ENCODE measurements at regions not wholly inside any gene's neighbourhood (a gene's known extent, or its start where the extent isn't known, plus 50 kb on each side); places are given as distances from the start of the nearest gene placed in this dataset.

DNA sequence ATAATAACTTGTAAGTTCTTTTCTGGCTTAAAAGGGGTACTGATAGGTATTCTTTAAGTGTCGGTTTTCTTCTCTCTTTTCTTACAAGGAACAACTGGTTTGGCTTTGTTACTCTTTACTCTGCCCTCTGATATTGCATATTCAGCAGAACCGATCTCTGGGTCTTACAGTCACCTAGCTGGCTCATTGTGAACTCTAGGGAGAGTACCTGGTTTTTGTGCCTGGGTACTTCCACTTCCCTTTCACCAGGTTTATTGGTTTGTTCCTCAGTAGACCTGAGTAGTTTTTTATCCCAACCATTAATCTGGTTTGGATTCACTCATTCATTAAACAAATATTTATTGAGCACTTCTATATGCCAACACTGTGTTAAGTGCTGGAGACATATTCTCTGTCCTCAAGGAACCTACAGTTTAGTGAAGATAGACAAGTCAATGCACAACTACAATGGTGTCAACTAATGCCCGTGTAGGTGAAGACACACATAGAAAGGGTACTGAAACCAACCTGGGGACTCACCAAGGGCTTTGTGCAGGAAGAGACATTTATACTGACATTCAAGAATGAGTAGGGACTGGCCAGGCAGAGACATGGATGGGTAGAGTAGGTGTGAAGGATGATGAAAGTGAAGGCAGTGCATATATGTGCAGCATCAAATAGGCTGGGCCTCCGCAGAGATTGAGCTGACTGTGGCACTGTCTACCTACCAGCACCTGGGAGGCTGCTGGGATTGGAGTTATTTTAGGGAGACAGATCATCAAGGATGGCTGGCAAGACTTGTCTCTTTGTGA lies 348.8 kb upstream of the C11orf87 start:
- Histone ChIP-seq H3K4me3 (no peak overlapping the region), H3K9me3 (no peaks in the 10 kb centered on the region), H3K4me1 (peaks cover 0 to 9% of the 10 kb centered on the region in 2 donors), H3K27ac (peak overlapping the region in 1 of 2 donors; percentile 60), H3K36me3 (no peaks in the 10 kb centered on the region), H3K27me3 (no peaks in the 10 kb centered on the region)
- no peak for DNase-seq (ENCODE audit: low spot score in 2 of 2)
- TF ChIP-seq, protein P1, sequence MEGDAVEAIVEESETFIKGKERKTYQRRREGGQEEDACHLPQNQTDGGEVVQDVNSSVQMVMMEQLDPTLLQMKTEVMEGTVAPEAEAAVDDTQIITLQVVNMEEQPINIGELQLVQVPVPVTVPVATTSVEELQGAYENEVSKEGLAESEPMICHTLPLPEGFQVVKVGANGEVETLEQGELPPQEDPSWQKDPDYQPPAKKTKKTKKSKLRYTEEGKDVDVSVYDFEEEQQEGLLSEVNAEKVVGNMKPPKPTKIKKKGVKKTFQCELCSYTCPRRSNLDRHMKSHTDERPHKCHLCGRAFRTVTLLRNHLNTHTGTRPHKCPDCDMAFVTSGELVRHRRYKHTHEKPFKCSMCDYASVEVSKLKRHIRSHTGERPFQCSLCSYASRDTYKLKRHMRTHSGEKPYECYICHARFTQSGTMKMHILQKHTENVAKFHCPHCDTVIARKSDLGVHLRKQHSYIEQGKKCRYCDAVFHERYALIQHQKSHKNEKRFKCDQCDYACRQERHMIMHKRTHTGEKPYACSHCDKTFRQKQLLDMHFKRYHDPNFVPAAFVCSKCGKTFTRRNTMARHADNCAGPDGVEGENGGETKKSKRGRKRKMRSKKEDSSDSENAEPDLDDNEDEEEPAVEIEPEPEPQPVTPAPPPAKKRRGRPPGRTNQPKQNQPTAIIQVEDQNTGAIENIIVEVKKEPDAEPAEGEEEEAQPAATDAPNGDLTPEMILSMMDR (IDR thresholded peaks at IDR 0.05) = no peak
- intact Hi-C loops (cut with DNase I) = no loop called here

DNA sequence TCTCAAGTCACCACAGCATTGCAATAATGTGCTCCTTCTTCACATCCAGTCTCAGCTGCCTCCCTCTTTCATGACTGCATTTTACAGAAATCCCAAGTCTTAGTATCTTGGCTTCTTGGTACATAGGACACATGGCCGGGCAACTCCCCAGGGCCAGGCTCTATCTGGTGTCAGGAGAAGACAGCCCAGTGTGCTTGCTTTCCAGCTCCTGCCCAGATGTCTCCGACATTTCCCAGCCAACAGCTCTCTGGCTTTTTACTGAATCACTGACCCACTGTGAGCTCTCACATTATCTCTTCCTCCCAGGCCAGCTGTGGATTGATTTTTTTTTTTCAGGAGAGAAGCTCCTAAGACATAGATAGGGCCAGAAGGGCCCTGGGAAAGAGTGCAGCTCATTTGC lies 346.0 kb upstream of the C11orf87 start:
- Histone ChIP-seq H3K9me3 (no peaks in the 10 kb centered on the region), H3K4me1 (peaks cover 0 to 9% of the 10 kb centered on the region in 2 donors), H3K27me3 (no peaks in the 10 kb centered on the region), H3K36me3 (no peaks in the 10 kb centered on the region), H3K4me3 (no peak overlapping the region), H3K27ac (no peak overlapping the region)
- intact Hi-C loops (cut with DNase I) = no loop called here
- TF ChIP-seq, protein P1 (IDR thresholded peaks at IDR 0.05) = no peak
- no peak for DNase-seq (ENCODE audit: low spot score in 2 of 2)

DNA sequence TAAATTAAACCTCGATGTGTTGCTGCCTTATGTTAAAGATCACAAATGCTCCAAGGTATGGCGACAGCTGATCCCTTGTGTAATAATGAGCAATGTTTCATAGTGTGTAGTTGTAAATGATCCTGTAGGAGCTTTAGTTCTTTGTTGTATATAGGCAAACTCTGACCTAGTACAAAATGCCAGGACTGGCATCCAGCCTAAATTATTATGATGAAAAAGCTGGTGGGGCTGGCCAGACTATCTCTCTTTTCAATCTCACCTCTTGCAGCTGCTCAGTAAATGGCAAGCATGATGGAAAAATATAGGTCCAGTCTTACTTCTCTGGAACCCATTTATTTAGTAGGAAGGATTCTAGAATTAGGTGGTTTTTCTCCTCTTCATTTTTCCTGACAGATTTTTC lies 345.1 kb upstream of the C11orf87 start:
- Histone ChIP-seq H3K36me3 (no peaks in the 10 kb centered on the region), H3K9me3 (no peaks in the 10 kb centered on the region), H3K4me1 (peaks cover 0 to 5% of the 10 kb centered on the region in 2 donors), H3K4me3 (no peak overlapping the region), H3K27ac (no peak overlapping the region), H3K27me3 (no peaks in the 10 kb centered on the region)
- intact Hi-C loops (cut with DNase I) = no loop called here
- no peak for DNase-seq (ENCODE audit: low spot score in 2 of 2)
- TF ChIP-seq, protein P1 (IDR thresholded peaks at IDR 0.05) = no peak

DNA sequence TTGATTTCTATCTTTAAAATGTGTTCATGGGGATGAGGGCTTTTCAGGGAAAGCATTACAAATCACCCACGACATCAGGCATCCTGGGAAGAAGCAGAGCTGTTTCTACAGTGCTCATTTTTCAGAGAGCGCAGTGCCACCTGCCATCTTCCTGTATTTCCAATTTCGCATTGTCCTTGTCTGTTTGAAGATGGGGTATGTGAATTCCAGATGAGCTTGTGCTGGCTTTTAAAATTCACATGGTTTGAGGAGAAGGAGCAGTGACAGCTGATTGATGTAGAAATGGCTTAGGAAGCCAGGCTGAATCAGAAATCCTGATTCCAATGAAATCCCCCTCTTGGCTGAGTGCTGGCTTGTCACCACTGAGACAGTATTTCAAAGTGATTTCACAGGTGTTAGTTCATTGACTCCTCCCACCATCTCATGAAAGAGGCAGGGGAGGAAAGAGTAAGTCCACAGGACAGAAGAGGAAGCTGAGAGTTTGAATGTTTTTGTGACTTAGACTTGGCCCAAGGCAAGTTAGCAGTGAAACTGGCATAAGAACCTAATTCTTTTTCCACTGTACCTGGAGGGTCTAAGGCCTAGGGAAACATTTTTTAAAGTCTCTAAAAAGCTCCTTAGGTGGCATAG lies 344.6 kb upstream of the C11orf87 start:
- intact Hi-C loops (cut with DNase I) = no loop called here

DNA sequence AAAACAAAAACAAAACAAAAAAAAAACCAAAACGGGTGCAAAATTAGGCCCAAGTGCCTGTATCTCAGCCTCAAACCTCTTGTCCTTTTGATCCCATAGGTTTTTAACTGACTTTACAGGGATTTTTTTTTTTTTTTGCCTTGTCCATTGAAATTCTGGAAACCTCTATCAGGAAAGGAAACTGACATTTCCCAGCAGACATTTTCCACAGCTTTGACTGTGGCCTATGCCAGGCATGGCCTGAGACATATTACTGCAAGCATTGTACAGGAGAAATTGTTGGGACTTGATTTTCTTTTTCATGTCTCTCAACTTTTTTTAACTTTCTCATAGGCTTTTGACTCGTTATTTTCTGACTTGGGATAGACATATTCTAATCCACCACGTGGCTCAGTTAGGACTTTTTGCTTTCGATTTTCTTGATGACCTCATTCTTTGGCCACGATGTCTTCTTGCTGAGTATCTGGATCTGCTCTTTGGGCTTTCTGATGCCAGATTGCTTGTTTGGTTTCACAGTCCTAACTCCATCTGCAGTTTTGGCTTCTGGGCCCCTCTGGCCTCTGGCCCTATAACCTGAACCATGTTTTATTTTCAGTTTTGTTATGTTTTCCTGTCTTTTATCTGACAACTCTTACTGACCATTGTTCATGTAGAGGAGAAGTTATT lies 336.1 kb upstream of the C11orf87 start:
- TF ChIP-seq, protein P1 (IDR thresholded peaks at IDR 0.05) = no peak
- no peak for DNase-seq (ENCODE audit: low spot score in 2 of 2)
- Histone ChIP-seq H3K27ac (peak overlapping the region; percentile 51 to 62), H3K4me3 (peak overlapping the region in 1 of 2 donors; percentile 2), H3K36me3 (no peaks in the 10 kb centered on the region), H3K4me1 (peaks cover 0 to 3% of the 10 kb centered on the region in 2 donors), H3K9me3 (peaks cover 0 to 6% of the 10 kb centered on the region in 2 donors), H3K27me3 (no peaks in the 10 kb centered on the region)
- intact Hi-C loops (cut with DNase I) = no loop called here

More for the DNA sequence above, 344.6 kb upstream of the C11orf87 start:
- Histone ChIP-seq H3K36me3 (no peaks in the 10 kb centered on the region), H3K27ac (no peak overlapping the region), H3K4me1 (peaks cover 0 to under 1% of the 10 kb centered on the region in 2 donors), H3K27me3 (no peaks in the 10 kb centered on the region), H3K9me3 (no peaks in the 10 kb centered on the region), H3K4me3 (no peak overlapping the region)
- no peak for DNase-seq (ENCODE audit: low spot score in 2 of 2)
- TF ChIP-seq, protein P1 (IDR thresholded peaks at IDR 0.05) = no peak
